AG08395 (cell line): ENCODE measurements at regions not wholly inside any gene's neighbourhood (a gene's known extent, or its start where the extent isn't known, plus 50 kb on each side); places are given as distances from the start of the nearest gene placed in this dataset.

ENCODE experiments used
- DNase-seq: peaks from one replicate; pipeline ENCODE4 v3.0.0; 2012; ENCODE audit warnings: mixed read lengths, low spot score

DNA sequence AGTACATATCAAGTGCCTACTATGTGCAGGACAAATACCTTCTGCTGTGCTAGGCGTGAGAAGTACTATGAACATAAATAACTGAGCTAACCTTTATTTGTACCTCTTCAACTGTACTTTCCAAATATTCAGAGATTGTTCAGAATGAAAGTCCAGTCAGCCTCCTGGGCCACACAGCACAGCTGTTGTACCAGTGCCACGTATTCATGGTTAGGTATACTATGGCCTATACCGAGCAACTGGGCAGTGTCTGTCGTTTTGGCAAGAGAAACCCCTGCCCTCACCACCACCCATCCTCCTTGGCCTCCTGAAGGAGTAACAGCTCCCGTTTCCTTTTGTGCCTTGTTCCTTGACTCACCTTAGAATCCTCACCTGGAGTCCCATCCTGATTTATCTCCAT lies 53.0 kb downstream of the RASSF10 start:
- DNase-seq = no peak

DNA sequence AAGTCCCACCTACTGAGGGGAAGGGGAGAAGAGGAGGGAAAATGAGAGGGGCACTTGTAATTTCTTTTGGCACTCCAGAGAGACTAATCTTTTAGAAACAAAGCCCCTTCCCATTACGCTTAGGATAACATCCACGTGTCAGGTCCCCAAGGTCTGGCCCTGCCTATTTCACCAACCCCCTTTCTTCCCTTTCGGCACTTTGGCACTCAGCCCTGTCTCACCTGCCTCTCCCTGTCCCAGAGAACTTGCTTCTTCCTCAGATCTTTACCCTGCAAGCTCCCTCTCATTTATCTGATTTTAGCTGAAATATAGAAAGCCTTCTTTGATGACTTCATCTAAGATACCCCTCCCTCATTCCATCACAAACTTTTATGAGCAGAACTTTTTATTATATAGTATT lies 55.5 kb downstream of the RASSF10 start:
- DNase-seq = no peak

DNA sequence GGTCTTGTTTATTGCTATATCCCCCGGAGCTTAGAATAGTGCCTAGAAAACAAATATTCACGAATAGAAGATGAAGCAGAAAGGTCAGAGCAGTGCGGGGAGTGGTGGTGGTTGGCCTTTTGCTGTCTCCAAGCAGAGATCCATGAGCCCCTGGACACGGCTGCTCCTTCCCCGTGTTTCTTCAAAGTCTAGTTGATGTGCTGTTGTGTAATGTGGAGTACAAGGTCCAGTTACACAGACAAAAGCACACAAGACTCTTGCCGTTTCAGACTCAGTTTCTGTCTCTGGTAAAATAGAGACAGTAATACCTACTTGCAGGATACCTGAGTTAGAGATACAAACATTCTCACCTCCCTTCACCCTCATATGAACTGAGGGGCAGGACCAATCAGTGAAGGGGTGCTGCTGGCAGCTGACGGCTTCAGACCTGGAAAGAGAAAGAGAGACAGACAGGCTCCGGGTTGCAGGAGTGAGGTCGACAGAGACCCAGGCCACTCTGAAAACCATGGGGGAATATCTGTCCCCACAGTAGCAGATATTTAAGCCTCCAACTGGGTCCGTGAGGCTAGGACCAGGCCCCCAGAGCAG lies 56.2 kb downstream of the RASSF10 start:
- no peak for DNase-seq

DNA sequence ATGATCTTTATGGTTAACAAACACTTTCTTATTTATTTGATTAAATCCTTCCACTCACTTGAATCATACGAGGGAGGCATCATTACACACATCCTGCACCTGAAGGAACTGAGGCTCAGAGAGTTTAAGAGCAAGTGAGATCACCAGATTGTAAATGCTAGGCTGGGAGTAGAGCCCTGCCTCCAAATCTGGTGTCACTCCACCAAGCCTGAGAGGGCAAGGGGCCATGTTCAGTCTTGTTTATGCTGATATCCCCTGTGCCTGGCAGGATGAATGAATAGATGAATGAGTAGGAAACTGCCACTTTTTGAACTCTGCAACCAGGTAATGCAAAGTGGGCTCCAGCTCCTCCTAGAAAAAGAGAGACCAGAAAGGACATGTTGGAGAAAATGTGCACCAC lies 59.1 kb downstream of the RASSF10 start:
- no peak for DNase-seq

DNA sequence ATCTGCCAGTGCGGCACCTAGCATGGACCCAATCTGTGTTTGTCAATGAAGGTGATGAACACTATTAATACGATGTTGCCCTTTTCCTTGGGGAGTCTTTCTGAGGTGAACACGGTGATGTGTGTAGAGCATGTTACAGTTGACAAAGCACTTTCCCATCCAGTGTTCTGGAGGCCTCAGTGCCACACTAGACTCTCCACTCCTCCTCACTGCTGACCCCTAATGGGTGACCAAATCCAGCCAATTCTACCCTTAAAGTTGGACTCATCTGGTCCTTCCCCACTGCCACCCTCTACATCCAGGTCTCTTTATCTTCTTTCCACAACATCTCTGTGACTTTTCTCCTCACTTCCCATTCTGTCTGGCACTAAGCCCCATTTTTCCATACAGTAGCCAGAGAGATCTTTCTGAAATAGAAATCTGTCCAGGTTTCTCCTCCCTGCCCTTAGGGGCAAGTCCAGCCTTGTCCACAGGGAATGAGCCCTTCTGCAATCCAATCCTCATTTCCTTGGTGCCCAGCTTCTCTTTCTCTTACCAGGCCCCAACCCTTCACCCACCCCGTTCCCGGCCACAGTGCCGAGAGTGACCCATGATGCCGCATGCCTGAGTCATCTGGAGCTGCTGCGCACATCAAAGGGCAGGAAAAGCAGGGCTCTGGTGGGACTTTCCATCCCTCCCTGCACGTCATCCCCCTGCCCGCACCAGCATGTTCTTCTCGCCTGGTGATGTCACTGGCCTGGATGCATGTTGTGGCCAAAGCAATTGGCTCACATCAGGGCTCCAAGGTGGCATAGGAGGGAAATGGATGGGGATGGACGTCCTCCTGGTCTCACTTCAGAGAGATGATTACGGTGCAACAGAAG lies 64.2 kb downstream of the RASSF10 start:
- peak; percentile 69 for DNase-seq

DNA sequence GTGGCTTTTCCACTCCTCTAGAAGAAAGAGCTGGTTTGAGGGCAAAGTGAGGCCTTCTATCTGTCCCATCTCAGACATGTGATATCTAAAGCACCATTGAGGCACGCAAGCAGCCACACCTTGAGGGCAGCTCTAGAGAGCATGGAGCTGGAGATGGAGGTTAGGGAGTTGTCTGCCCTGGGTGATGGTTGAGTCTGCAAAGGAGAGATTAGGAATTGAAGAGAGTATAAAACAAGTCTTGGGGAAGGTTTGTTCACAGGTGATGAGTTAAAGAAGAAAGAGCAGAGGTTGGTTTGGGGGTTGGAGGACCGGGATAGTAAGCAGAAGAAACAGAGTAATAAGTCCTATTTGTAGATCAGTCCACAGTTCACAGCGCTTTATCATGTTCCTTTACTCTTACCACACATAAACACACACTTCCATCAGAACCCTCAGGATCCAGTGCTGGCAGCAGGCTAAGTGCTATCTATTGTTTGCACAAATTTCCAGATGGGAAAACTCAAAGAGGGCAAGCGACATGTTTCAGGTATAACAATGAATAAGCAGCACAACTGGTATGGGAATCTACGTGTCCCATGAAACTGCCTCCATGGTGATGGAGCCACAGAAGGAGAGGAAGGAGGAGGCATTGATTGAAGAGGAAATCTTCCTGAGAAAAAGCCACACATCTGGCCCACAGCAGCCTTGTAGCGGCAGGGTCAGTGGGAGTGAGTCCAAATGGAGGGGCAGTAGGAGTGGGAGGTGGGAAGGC lies 65.8 kb downstream of the RASSF10 start:
- no peak for DNase-seq

DNA sequence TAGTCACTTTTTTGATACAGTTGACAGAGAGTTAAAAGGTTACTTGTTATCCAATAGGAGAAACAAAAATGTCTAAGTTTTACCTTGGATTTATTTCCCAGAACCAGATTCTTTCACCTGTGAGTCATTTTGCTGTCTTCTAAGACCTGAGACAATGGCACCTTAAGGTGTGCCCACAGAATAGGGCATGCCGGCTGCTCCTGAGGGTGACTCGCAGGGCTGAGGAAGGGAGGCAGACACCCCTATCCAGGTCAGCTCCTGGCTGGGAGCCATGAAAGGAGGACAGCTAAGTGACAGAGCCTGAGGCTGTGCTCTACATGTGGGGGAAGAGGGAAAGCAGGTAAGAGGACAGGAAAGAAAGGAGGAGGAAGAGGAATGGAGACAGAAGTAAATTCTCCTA lies 67.8 kb downstream of the RASSF10 start:
- DNase-seq = no peak

DNA sequence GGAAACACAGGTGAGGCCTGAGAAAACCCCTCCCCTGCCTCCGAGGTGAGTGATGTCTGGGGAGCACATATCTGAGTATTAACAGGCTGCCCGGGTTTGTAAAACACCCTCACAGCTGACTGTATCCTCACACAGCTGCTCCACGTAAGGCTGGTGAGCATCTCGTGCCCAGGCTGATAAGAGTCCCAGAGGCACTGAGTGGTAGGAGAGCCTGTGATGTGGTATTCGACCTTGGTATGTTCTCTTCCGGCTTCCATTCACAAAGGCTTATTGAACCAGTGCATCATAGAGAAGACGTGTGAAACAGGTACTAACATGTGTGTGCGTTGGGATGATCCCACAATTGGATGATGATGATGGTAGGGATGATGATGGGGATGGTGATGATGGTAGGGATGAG lies 71.7 kb downstream of the RASSF10 start:
- DNase-seq = no peak

DNA sequence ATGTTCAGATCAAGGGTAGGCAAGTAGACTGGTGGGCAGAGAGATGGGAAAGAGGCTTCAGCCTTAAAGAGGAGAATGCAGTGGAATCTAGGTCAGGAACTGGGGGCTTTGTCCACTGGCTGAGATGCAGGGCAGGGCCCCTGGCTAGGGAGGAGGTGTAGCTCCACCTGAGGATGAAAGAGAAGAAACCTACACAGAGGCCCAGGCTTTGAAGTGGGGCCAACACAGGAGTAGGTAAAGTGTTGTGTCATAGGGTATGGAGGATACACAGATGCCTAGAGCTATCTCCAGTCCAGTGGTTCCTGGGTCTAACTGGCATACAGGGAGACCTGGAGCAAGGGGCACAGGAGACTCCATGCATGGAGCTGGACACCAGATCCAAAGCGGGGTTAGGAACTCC lies 73.5 kb downstream of the RASSF10 start:
- no peak for DNase-seq

DNA sequence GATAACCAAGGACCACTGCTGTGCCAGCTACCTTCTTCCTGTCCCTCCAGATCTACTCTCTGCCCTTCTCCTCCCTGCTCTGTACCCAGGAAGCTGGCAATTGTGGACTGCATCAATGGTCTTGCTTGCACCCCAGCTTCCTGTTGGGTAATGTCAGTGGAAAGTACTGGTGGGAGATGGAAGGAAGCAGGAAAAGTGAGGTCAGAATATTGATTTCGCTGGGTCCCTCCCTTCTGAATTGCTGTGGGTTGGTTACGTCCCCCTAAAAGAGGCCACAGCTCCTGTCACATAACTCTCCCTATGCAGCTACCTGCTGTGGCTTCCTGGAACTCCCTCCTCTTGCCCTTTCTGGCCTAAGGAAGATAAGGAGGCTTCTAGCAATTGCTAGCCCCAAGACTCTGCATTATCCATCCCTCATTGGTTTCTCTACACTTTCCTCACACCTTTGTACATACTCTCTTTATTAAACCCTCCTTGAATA lies 81.2 kb downstream of the RASSF10 start:
- DNase-seq = no peak

DNA sequence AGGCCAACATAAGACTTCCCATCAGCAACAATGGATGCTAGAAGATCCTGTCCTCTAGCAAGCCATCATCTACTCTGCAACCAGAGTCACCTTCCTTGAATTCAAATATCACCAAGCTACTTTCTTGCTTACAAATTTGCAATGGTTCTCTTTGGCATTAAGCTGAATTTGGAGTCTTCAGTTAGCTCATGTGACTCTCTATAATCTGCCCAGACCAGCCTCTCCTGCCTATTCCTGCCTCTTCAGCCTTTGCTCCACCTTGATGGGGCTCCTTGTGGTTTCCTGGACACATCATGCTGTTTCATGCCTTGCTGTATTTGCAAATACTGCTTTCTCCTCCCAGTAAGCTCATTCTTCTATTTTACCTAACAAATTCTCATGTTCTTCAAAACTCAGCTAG lies 82.3 kb downstream of the RASSF10 start:
- DNase-seq = no peak

DNA sequence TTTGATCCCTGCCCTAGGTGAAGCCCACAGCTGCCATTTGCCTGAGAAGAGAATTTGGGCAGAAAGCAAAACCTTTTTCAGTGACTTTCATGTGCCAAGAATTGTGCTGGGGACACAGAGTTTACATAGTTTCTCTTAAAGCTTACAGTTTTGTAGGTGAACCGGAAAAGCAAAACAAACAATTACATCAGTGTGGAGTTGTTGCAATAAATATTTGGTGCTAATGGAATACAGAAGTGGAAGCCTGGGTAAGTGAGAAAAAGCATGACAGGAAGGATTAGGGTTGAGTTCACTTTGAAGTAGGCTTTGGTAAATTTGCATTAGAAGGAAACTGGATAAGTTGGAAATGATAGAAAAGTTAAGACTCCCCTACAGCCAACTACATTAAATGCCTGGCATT lies 82.7 kb downstream of the RASSF10 start:
- no peak for DNase-seq

DNA sequence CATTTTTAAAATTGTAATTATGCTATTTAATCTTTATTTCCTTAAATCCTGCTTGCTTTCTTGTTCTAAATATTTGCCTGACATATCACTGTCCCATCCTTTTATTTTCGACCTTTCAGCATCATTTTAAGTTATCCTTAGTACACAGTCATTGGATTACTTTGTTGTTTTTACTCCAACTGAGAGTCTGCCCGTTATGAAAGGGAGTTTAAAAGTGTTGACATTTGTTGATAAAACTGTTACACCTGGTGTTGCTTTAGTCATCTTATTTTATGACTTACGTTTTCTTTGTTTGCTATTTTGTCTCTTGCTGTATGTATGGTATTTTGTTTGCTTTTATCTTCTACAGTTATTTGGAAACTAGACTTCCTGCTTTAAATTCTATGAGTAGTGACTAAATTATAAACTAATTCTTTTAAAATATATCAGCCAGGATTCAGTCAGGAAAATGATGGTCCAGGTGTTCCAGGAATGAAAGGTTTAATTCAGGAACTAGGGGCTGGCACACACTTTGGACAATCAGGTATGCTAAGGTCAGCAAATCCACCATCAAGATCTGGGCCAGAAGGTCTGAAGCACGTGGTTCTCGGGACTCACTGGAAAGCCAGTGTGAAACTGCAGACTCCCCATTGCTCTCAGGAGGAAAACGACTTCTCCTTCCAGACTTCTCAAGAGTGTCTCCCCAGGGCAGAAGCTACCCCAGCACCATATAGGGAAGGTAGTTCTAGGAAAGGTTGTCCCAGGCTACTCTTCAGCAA lies 86.0 kb downstream of the RASSF10 start:
- DNase-seq = no peak

DNA sequence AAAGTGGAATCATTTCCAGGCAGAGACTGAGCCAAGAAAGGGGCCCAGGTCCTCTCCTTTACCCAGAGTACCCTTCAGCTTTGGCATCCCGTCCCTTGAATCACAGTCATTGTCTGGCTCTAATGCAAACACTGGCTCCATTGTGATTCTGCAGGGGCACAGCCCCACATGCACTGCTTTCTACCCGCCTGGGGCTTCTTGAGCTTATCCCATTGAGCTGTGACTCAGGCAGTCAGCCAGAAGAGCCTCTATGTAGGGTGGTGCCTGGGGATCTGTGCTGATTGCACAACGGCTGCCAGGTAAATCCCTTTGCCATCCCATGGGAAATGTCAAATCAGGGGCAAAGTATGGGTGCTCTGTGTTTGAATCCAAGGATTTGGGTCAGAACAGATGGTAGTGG lies 88.9 kb downstream of the RASSF10 start:
- DNase-seq = no peak

DNA sequence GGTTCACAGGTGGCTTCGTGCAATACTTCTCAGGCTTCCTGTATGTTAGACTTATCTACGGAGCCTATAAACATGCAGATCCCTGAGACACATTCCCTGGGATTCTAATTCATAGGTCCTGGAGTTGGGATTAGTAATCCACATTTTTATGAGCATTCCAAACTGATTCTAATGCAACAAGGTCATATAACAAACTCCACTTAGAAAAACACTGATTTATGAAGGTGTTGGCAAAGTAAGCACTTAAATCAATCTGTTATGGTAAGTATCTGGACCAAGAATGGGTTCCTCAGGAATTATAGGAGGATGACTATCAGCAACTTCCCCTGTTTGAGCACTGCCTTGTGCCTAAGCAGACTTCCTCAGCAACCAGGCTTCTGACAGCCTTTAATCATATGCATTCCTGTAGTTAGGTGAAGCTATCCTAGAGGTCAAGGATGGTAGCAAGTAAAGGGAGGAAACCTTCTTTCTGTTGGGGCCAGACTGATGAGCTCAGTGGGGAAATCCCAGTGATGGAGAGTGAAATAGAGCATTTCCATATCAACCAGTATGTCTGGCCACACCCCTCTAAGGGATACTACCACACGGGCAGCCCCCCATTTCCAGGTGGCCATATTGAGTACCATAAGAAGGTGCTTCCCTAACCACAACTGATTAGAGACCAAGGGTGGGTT lies 89.6 kb downstream of the RASSF10 start:
- DNase-seq = no peak

DNA sequence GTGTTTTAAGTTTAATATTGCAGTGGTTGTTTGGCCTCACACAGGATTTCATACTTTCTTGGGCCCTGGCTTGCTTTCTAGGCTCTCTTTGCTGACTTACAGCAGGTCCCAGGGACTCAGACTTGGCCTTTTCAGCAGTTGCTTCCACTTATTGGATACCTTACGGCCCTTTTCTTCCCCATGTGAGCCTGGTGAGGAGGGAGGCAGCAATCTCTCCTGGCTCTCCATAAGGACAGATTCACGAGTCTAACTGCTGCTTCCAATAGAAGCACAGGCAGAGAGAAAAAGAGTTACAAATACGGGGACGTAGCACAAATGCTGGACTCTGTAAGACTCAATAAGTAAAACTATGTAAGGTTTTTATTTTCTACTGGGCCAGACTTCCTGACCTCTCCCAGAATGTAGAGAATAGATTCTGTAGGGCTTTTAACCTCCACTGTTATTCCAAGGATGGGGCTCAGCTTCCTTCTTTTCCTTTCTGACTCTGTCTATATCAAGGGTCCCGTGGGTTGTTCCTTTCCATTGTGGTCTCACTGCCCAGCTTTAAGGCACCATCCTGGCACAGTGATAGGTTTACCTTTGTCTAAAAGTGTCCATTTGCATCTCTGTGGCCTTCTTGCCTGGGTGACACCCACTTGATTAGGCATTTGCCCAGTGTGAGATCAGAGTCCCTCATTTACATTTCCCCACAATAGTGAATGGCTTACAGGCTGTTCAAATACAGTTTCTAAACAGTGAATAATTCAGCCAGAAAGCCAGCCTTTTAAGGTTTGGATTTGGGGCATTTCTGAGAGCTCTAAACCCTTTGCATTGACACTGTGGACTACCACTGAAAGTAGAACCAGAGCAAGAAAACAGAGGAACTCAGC lies 92.8 kb downstream of the RASSF10 start:
- DNase-seq = no peak

DNA sequence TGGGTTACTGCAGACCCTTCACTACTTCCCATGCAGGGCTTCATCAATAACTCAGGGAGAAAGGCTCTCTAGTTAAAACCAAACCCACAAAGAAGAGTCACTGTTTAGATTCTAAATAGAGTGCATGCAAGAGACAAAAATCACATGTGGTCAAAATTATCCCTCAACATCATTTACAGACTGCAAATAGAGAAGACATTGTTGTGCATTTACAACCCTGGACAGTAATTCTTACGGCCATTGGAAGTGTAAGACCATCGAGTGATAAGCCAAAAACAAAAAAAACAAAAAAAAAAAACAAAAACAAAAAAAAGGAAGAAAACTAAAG lies 93.4 kb downstream of the RASSF10 start:
- DNase-seq = no peak

DNA sequence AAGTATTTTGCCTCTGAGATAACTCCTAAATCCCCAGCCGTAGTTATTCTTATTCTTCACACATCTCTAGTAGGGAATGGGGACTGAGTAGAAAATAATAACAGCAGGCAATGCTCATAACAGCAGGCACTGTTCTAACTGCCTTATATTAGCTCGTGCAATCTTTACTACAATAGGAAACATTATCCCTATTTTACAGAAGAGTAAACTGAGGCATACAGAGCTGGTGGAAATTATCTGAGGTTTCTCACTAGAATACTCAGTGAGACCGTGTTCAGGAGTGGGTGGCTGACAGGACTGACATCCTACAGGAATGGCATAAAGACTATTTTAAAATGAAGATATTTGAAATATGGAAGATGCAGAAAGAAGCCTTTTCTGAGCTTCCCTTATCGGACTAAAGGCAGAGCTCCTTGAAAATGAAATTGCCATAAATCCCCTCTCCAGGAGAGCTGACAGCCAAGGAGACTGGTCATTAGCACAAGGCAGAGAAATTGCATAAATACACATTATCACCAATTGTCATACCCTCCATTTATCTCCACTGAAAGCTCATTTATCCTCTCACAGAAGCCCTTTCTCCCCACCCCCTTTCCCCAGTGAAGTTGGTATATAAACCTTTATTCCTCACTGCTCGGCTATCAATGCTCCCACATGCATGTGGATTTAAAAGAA lies 93.9 kb downstream of the RASSF10 start:
- no peak for DNase-seq

DNA sequence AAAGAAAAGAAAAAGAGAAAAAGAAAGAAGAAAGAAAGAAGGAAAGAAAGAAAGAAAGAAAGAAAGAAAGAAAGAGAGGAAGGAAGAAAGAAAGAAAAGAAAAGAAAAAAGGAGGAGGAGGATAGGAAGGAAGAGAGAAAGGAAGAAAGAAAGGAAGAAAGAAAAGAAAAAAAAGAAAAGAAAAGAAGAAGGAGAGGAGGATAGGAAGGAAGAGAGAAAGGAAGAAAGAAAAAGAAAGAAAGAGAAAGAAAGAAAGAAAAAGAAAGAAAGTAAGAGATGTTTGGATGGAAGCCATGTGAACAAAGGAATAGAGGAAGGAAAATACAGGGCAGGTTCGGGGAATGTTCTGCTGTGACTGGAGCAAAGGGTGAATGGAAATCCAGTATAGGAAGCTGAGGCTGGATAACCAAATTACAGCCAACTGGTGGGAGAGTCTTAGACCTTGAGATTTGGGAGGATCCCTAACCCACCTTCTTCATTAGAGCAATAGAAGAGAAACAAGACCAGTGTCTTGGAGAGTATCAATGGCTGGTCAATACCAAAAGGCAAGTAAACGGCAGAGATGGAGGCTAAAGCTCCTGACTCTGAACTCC lies 94.9 kb downstream of the RASSF10 start:
- DNase-seq = no peak
